Chondrocyte (in vitro differentiated cells): ENCODE measurements at regions not wholly inside any gene's neighbourhood (a gene's known extent, or its start where the extent isn't known, plus 50 kb on each side); places are given as distances from the start of the nearest gene placed in this dataset.
"Not testable (repeated sequence)": the region's sequence is repeated elsewhere in the genome, so short reads cannot be mapped to it uniquely, and the experiment has no call there.

Experiments used
- DNase-seq: peaks from one replicate; pipeline ENCODE4 v3.0.0; 2021; ENCODE audit warnings: mixed read lengths, low spot score
- H3K27ac Mint-ChIP-seq: one replicate; pipeline ENCODE4 v1.8.0; 2021; ENCODE audit warnings: mild to moderate bottlenecking, moderate library complexity, mixed read lengths; ENCODE audit not compliant: unreplicated experiment
- H3K27me3 Mint-ChIP-seq: 2 replicates; pipeline ENCODE4 v1.8.0; 2021; ENCODE audit warnings: low read depth, mixed read lengths
- H3K36me3 Mint-ChIP-seq: 2 replicates; pipeline ENCODE4 v1.8.0; 2021; ENCODE audit warnings: low read depth, mixed read lengths
- H3K4me1 Mint-ChIP-seq: 2 replicates; pipeline ENCODE4 v1.8.0; 2021; ENCODE audit warnings: low read depth, mild to moderate bottlenecking, mixed read lengths
- H3K4me3 Mint-ChIP-seq: one replicate; pipeline ENCODE4 v1.8.0; 2021; ENCODE audit warnings: mild to moderate bottlenecking, moderate library complexity, mixed read lengths; ENCODE audit not compliant: unreplicated experiment
- H3K9me3 Mint-ChIP-seq: 2 replicates; pipeline ENCODE4 v1.8.0; 2021; ENCODE audit warnings: low read depth, mixed read lengths
- CTCF ChIP-seq: fragments of 200-600 bp; sonication (generic); IDR thresholded peaks from 2 replicates; pipeline ENCODE4 v1.5.0; 2021; ENCODE audit warnings: antibody characterized with exemption, mild to moderate bottlenecking, moderate library complexity

GRCh38 chrX:747176-747575 lies 116.6 kb downstream of the SHOX start:
- peaks cover 18% of the 10 kb centered on the region for H3K9me3 Mint-ChIP-seq
- no peak for DNase-seq

GRCh38 chrX:739611-740010 lies 109.0 kb downstream of the SHOX start:
- no peak for TF ChIP-seq CTCF
- peaks cover 20% of the 10 kb centered on the region for H3K9me3 Mint-ChIP-seq
- peaks cover 7% of the 10 kb centered on the region for H3K27me3 Mint-ChIP-seq
- H3K4me3 Mint-ChIP-seq: no peak overlapping the region
- DNase-seq: no peak
- H3K36me3 Mint-ChIP-seq: no peaks in the 10 kb centered on the region
- no peaks in the 10 kb centered on the region for H3K4me1 Mint-ChIP-seq
- no peak overlapping the region for H3K27ac Mint-ChIP-seq

More at GRCh38 chrX:747176-747575, 116.6 kb downstream of the SHOX start:
- H3K4me1 Mint-ChIP-seq: no peaks in the 10 kb centered on the region
- H3K27ac Mint-ChIP-seq: no peak overlapping the region
- H3K4me3 Mint-ChIP-seq: no peak overlapping the region
- H3K27me3 Mint-ChIP-seq: peaks cover 4% of the 10 kb centered on the region
- H3K36me3 Mint-ChIP-seq: no peaks in the 10 kb centered on the region
- TF ChIP-seq CTCF: no peak

GRCh38 chrX:737021-737420 lies 106.4 kb downstream of the SHOX start:
- not testable (repeated sequence) for H3K4me1 Mint-ChIP-seq, H3K9me3 Mint-ChIP-seq, H3K4me3 Mint-ChIP-seq, H3K36me3 Mint-ChIP-seq, DNase-seq, H3K27ac Mint-ChIP-seq
- peaks cover 18% of the 10 kb centered on the region for H3K27me3 Mint-ChIP-seq

GRCh38 chrX:734362-734761 lies 103.8 kb downstream of the SHOX start:
- TF ChIP-seq CTCF: no peak
- Mint-ChIP-seq H3K4me1 (no peaks in the 10 kb centered on the region), H3K9me3 (no peaks in the 10 kb centered on the region), H3K27ac (no peak overlapping the region), H3K36me3 (no peaks in the 10 kb centered on the region), H3K4me3 (no peak overlapping the region), H3K27me3 (peaks cover 18% of the 10 kb centered on the region)
- no peak for DNase-seq

- peaks cover 18% of the 10 kb centered on the region for H3K27me3 Mint-ChIP-seq
- no peak for DNase-seq
- H3K27ac Mint-ChIP-seq: no peak overlapping the region
- no peaks in the 10 kb centered on the region for H3K4me1 Mint-ChIP-seq
- no peaks in the 10 kb centered on the region for H3K36me3 Mint-ChIP-seq
- H3K9me3 Mint-ChIP-seq: no peaks in the 10 kb centered on the region
- no peak for TF ChIP-seq CTCF
- H3K4me3 Mint-ChIP-seq: no peak overlapping the region
Measured at GRCh38 chrX:733961-734360, 103.4 kb downstream of the SHOX start.

GRCh38 chrX:729583-730409 lies 99.2 kb downstream of the SHOX start:
- Mint-ChIP-seq H3K27ac (no peak overlapping the region), H3K27me3 (peaks cover 12% of the 10 kb centered on the region), H3K4me3 (no peak overlapping the region), H3K9me3 (peaks cover 4% of the 10 kb centered on the region), H3K36me3 (no peaks in the 10 kb centered on the region), H3K4me1 (no peaks in the 10 kb centered on the region)
- no peak for TF ChIP-seq CTCF
- DNase-seq: no peak

- not testable (repeated sequence) for H3K27me3 Mint-ChIP-seq, H3K9me3 Mint-ChIP-seq, H3K36me3 Mint-ChIP-seq, H3K4me1 Mint-ChIP-seq, H3K27ac Mint-ChIP-seq, DNase-seq, H3K4me3 Mint-ChIP-seq
Measured at GRCh38 chrX:729101-729500, 98.5 kb downstream of the SHOX start.

- not testable (repeated sequence) for DNase-seq, H3K4me1 Mint-ChIP-seq, H3K27me3 Mint-ChIP-seq, H3K4me3 Mint-ChIP-seq, H3K27ac Mint-ChIP-seq, H3K36me3 Mint-ChIP-seq
- H3K9me3 Mint-ChIP-seq: peaks cover 11% of the 10 kb centered on the region
Measured at GRCh38 chrX:728639-729038, 98.0 kb downstream of the SHOX start.
